Uterus (tissue), 2 donors: ENCODE measurements at regions not wholly inside any gene's neighbourhood (a gene's known extent, or its start where the extent isn't known, plus 50 kb on each side); places are given as distances from the start of the nearest gene placed in this dataset.

Experiments
- POLR2A ChIP-seq, 2 donors: fragments of 450-650 bp; IDR thresholded peaks; one replicate each; pipeline ENCODE4 v1.6.1; 2016; ENCODE audit warnings: antibody characterized with exemption in 2 of 2, mild to moderate bottlenecking in 1 of 2, moderate library complexity in 1 of 2
- TF ChIP-seq, protein P1 (sequence below), 4 experiments: fragments of 200-600 bp in 2 of 4; fragments of 450-650 bp in 2 of 4; sonication (generic) in 2 of 4; IDR thresholded peaks; one replicate each; pipeline ENCODE4 v1.5.1; 2016 to 2019; ENCODE audit warnings: antibody characterized with exemption in 4 of 4, mild to moderate bottlenecking in 2 of 4, moderate library complexity in 1 of 4

DNA sequence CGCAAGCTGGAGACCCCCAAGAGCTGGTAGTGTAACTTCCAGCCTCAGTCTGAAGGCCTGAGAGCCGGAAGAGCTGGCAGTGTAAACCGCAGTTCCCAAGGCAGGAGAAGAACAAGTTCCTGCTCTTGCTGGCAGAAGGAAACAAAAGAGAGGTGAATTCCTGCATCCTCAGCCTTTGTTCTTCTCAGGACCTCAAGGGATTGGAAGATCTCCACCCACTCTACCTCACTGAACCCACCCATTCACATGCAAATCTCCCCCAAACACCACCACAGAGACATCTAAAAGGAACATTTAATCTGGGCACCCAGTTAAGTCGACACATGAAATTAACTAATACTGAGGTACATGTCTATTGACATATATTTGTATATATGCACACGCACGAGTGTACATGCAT, 1310.3 kb downstream of the TBC1D22A start:
- TF ChIP-seq, protein P1, sequence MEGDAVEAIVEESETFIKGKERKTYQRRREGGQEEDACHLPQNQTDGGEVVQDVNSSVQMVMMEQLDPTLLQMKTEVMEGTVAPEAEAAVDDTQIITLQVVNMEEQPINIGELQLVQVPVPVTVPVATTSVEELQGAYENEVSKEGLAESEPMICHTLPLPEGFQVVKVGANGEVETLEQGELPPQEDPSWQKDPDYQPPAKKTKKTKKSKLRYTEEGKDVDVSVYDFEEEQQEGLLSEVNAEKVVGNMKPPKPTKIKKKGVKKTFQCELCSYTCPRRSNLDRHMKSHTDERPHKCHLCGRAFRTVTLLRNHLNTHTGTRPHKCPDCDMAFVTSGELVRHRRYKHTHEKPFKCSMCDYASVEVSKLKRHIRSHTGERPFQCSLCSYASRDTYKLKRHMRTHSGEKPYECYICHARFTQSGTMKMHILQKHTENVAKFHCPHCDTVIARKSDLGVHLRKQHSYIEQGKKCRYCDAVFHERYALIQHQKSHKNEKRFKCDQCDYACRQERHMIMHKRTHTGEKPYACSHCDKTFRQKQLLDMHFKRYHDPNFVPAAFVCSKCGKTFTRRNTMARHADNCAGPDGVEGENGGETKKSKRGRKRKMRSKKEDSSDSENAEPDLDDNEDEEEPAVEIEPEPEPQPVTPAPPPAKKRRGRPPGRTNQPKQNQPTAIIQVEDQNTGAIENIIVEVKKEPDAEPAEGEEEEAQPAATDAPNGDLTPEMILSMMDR (IDR thresholded peaks at IDR 0.05), result no peak
- TF ChIP-seq POLR2A (IDR thresholded peaks at IDR 0.05), result no peak
